HT1080 (cell line): ENCODE measurements at regions not wholly inside any gene's neighbourhood (a gene's known extent, or its start where the extent isn't known, plus 50 kb on each side); places are given as distances from the start of the nearest gene placed in this dataset.

Experiments
- DNase-seq: peaks from one replicate; pipeline ENCODE4 v3.0.0-alpha.2; 2015; ENCODE audit warnings: low read depth

GRCh38 chr14:83757916-83758315 is 1772.0 kb upstream of the FLRT2 start:
- DNase-seq = no peak

GRCh38 chr14:83764656-83765599 is 1765.0 kb upstream of the FLRT2 start:
- no peak for DNase-seq

- DNase-seq = no peak
Measured at GRCh38 chr14:83777516-83777915, 1752.4 kb upstream of the FLRT2 start.

- peak; percentile 89 for DNase-seq
Measured at GRCh38 chr14:83779266-83779665, 1750.7 kb upstream of the FLRT2 start.

GRCh38 chr14:83780321-83780720 is 1749.6 kb upstream of the FLRT2 start:
- no peak for DNase-seq

GRCh38 chr14:83798421-83798820 is 1731.5 kb upstream of the FLRT2 start:
- DNase-seq = no peak

- DNase-seq = no peak
Measured at GRCh38 chr14:83799233-83799632, 1730.7 kb upstream of the FLRT2 start.

GRCh38 chr14:83814896-83815295 is 1715.0 kb upstream of the FLRT2 start:
- no peak for DNase-seq

- DNase-seq = peak; percentile 43
Measured at GRCh38 chr14:83816761-83817160, 1713.2 kb upstream of the FLRT2 start.

- no peak for DNase-seq
Measured at GRCh38 chr14:83825843-83826242, 1704.1 kb upstream of the FLRT2 start.

- peak; percentile 74 for DNase-seq
Measured at GRCh38 chr14:83826838-83827237, 1703.1 kb upstream of the FLRT2 start.

- no peak for DNase-seq
Measured at GRCh38 chr14:83827383-83827782, 1702.6 kb upstream of the FLRT2 start.

GRCh38 chr14:83828406-83828805 is 1701.5 kb upstream of the FLRT2 start:
- no peak for DNase-seq

GRCh38 chr14:83830316-83830715 is 1699.6 kb upstream of the FLRT2 start:
- no peak for DNase-seq

GRCh38 chr14:83838226-83838625 is 1691.7 kb upstream of the FLRT2 start:
- DNase-seq = no peak

GRCh38 chr14:83842547-83842946 is 1687.4 kb upstream of the FLRT2 start:
- no peak for DNase-seq

GRCh38 chr14:83847102-83847501 is 1682.8 kb upstream of the FLRT2 start:
- no peak for DNase-seq

- DNase-seq = no peak
Measured at GRCh38 chr14:83850092-83850491, 1679.9 kb upstream of the FLRT2 start.

- no peak for DNase-seq
Measured at GRCh38 chr14:83856334-83856733, 1673.6 kb upstream of the FLRT2 start.

- DNase-seq = peak; percentile 29
Measured at GRCh38 chr14:83860631-83861155, 1669.3 kb upstream of the FLRT2 start.

- DNase-seq = no peak
Measured at GRCh38 chr14:83863042-83863774, 1666.7 kb upstream of the FLRT2 start.

- DNase-seq = no peak
Measured at GRCh38 chr14:83864106-83864505, 1665.8 kb upstream of the FLRT2 start.
